ENCODE measurements at regions not wholly inside any gene's neighbourhood (a gene's known extent, or its start where the extent isn't known, plus 50 kb on each side); places are given as distances from the start of the nearest gene placed in this dataset.

DNA sequence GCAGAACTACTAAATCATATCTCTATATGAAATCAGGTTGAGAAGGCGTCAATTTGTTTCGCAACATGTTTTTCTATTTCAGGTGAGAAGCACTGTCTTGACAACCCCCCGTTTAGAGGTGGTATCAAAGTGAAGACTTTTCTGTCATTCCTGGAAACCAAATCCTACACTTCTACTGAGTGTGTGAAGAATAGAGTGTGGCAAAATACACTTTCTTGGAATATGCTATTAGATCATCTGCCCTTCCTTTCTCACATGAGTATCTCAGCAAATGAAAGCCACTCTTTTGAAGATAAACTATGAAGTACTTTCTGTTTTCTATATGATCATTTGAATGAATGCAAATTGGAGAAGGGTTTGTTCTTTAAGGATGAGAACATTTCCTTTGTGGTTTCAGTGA, 174.0 kb upstream of the FMR1 start:
- Mint-ChIP-seq H3K27me3 (no peaks in the 10 kb centered on the region), H3K27ac (peak overlapping the region; percentile 87), H3K36me3 (ENCODE audit: low read depth) (no peaks in the 10 kb centered on the region), H3K4me1 (peaks cover 38% of the 10 kb centered on the region), H3K4me3 (peak overlapping the region; percentile 9), H3K9me3 (no peaks in the 10 kb centered on the region)
- DNase-seq, result no peak
- ChIA-PET POLR2A (no interaction called here), CTCF (no interaction called here)

GRCh38 chrX:147738265-147738664, 173.5 kb upstream of the FMR1 start:
- DNase-seq, result peak; percentile 38
- Mint-ChIP-seq H3K9me3 (no peaks in the 10 kb centered on the region), H3K4me1 (peaks cover 38% of the 10 kb centered on the region), H3K36me3 (ENCODE audit: low read depth) (no peaks in the 10 kb centered on the region), H3K27me3 (no peaks in the 10 kb centered on the region), H3K27ac (peak overlapping the region; percentile 87), H3K4me3 (peak overlapping the region; percentile 9)
- CTCF ChIA-PET, result no interaction called here
- POLR2A ChIA-PET, result no interaction called here

- Mint-ChIP-seq H3K4me3 (no peak overlapping the region), H3K9me3 (no peaks in the 10 kb centered on the region), H3K4me1 (peaks cover 38% of the 10 kb centered on the region), H3K27ac (no peak overlapping the region), H3K36me3 (ENCODE audit: low read depth) (no peaks in the 10 kb centered on the region), H3K27me3 (no peaks in the 10 kb centered on the region)
- ChIA-PET POLR2A (no interaction called here), CTCF (no interaction called here)
- no peak for DNase-seq
Observed at GRCh38 chrX:147739196-147739595, 172.5 kb upstream of the FMR1 start.

DNA sequence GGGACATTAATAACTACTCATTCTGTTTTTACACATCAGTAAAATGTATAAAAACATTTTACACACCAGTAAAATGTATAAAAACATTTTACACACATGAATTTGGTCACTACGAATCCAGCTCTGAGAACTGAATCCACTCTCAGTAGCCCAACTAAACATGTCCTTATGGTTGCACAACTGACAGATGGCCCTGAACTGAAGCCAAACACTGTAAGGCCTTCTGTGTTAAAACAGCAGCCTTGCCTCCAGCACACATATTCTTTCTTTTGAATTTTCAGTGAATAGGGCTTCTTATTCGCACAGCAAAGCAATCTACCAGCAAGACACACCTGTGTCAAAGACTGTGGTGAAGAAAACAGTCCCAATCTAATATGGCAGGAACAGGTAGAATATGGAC, 169.9 kb upstream of the FMR1 start:
- POLR2A ChIA-PET, result no interaction called here
- no peaks in the 10 kb centered on the region for H3K9me3 Mint-ChIP-seq
- CTCF ChIA-PET, result no interaction called here

DNA sequence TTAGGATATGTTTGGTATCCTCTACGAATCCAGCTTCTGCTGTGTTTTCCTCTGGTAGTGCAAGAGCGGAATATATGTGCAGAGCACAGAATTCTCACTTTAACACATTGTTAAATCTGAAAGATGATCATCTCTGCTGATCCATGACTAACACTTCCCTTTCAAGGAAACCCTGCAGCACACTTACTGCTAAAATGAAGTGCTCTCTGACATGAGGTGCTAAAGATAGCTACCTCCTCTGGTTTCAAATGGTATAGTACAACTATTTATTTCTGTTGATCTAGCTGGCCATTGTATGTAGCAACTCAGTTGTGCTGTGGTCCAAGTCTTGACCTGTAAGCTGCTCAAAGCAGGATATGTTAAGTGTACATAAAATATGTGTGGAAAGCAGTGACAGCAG, 162.4 kb upstream of the FMR1 start:
- Mint-ChIP-seq H3K4me3 (no peak overlapping the region), H3K27ac (no peak overlapping the region), H3K27me3 (peaks cover 10% of the 10 kb centered on the region), H3K4me1 (peaks cover 7% of the 10 kb centered on the region), H3K36me3 (ENCODE audit: low read depth) (no peaks in the 10 kb centered on the region), H3K9me3 (no peaks in the 10 kb centered on the region)
- POLR2A ChIA-PET, result no interaction called here
- CTCF ChIA-PET, result no interaction called here
- no peak for DNase-seq

More for the DNA sequence above, 169.9 kb upstream of the FMR1 start:
- H3K27me3 Mint-ChIP-seq, result no peaks in the 10 kb centered on the region
- no peak for DNase-seq
- peaks cover 41% of the 10 kb centered on the region for H3K4me1 Mint-ChIP-seq
- H3K4me3 Mint-ChIP-seq, result no peak overlapping the region
- no peak overlapping the region for H3K27ac Mint-ChIP-seq
- no peaks in the 10 kb centered on the region for H3K36me3 Mint-ChIP-seq (ENCODE audit: low read depth)

DNA sequence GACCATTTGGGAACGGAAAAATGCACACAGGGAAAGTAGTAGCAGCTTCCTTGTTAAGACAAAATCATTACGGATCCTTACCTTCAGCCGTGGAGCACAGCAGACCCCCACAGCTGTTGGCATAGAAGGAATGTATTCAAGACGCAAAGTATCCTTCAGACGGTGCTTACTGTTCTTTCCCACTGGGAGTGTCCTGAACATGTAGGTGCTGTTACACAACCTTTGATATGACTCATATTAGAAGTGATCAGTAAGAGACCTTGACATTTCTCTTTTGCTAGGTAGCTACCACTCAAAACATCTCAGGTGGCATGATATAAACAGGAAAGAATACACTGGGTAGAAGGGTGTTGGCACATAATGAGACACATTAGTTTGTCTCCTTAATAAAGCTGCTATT, 154.0 kb upstream of the FMR1 start:
- peaks cover 10% of the 10 kb centered on the region for H3K27me3 Mint-ChIP-seq
- H3K4me1 Mint-ChIP-seq, result peaks cover 21% of the 10 kb centered on the region
- CTCF ChIA-PET, result interaction anchor here (0.6 kb wide), 1 partner anchor 195 kb away, joined by 3 read pairs; no protein-coding TSS in a partner anchor
- POLR2A ChIA-PET, result no interaction called here
- no peak overlapping the region for H3K4me3 Mint-ChIP-seq
- no peak overlapping the region for H3K27ac Mint-ChIP-seq
- H3K9me3 Mint-ChIP-seq, result peaks cover 2% of the 10 kb centered on the region
- no peaks in the 10 kb centered on the region for H3K36me3 Mint-ChIP-seq (ENCODE audit: low read depth)
- no peak for DNase-seq

DNA sequence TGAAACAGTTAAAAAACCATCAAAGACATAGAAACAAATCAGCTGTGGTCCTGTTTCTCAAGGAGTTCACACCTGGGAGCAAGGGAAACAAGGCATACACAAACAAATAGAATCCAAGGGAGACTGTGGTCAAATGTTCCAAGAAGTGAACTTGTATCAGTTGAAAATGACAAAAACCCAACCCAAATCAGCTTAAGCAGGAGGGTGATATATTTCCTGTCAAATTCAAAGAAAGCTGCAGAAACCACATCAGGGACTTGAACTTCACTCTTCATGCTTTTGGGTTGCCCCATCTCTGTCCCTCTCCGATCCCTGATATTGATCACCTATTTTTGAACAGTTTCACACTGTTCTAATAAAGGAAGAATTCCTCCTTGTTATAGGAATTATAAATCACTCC, 148.6 kb upstream of the FMR1 start:
- ChIA-PET CTCF (interaction anchor here (1.1 kb wide), 1 partner anchor 15 kb away, joined by 3 read pairs; no protein-coding TSS in a partner anchor), POLR2A (no interaction called here)
- peaks cover 2% of the 10 kb centered on the region for H3K9me3 Mint-ChIP-seq
- H3K4me3 Mint-ChIP-seq, result no peak overlapping the region
- peaks cover 29% of the 10 kb centered on the region for H3K4me1 Mint-ChIP-seq
- H3K27me3 Mint-ChIP-seq, result peaks cover 9% of the 10 kb centered on the region
- no peaks in the 10 kb centered on the region for H3K36me3 Mint-ChIP-seq (ENCODE audit: low read depth)
- H3K27ac Mint-ChIP-seq, result peak overlapping the region; percentile 64
- DNase-seq, result peak; percentile 6

GRCh38 chrX:147764868-147765267, 146.9 kb upstream of the FMR1 start:
- ChIA-PET CTCF (no interaction called here), POLR2A (no interaction called here)
- Mint-ChIP-seq H3K27ac (no peak overlapping the region), H3K4me3 (no peak overlapping the region), H3K36me3 (ENCODE audit: low read depth) (no peaks in the 10 kb centered on the region), H3K27me3 (peaks cover 14% of the 10 kb centered on the region), H3K4me1 (peaks cover 25% of the 10 kb centered on the region), H3K9me3 (peaks cover 2% of the 10 kb centered on the region)
- no peak for DNase-seq

DNA sequence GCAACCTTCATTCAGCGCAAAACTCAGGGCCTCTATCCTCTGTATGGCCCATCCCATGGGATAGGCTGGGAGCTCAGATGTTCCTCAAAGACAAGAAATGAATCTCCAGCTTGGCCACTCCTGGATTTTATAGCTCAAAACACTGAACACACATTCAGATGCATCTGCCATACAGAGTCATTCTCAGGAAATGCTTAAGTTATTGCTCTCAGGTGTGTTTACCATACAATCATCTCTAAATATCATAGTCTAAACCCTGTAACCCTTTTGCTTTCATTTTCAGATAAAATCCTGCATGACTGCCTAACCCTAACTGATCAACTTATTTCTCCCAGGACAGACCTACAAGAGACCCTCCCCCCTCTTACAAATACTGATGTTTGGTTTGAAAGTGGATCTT, 140.9 kb upstream of the FMR1 start:
- CTCF ChIA-PET, result no interaction called here
- H3K9me3 Mint-ChIP-seq, result no peaks in the 10 kb centered on the region
- peaks cover 13% of the 10 kb centered on the region for H3K27me3 Mint-ChIP-seq
- no peak for DNase-seq
- H3K4me3 Mint-ChIP-seq, result no peak overlapping the region
- H3K36me3 Mint-ChIP-seq (ENCODE audit: low read depth), result no peaks in the 10 kb centered on the region
- peaks cover 9% of the 10 kb centered on the region for H3K4me1 Mint-ChIP-seq
- no peak overlapping the region for H3K27ac Mint-ChIP-seq
- POLR2A ChIA-PET, result no interaction called here

DNA sequence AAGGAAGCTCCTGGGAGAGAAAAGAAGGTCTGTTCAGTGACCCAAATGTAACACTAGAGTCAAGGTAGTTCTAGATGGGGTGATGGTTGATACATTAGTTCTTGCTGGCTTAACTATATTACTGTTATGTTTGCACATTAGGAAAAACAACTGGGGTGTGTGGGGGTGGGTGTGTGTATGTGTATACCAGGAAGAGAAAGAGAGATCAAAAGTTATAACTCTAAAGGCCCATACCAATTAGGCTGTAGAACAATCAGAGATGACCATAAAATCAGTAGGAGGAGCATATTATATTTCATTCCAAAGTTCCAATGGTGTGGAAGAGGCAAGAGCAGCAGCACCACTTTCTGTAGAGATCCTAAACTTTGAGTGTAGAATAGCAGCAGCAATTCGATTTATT, 134.7 kb upstream of the FMR1 start:
- Mint-ChIP-seq H3K9me3 (peaks cover 5% of the 10 kb centered on the region), H3K36me3 (ENCODE audit: low read depth) (no peaks in the 10 kb centered on the region), H3K4me1 (peaks cover 25% of the 10 kb centered on the region), H3K4me3 (no peak overlapping the region), H3K27me3 (peaks cover 3% of the 10 kb centered on the region), H3K27ac (no peak overlapping the region)
- DNase-seq, result no peak
- ChIA-PET POLR2A (no interaction called here), CTCF (no interaction called here)

DNA sequence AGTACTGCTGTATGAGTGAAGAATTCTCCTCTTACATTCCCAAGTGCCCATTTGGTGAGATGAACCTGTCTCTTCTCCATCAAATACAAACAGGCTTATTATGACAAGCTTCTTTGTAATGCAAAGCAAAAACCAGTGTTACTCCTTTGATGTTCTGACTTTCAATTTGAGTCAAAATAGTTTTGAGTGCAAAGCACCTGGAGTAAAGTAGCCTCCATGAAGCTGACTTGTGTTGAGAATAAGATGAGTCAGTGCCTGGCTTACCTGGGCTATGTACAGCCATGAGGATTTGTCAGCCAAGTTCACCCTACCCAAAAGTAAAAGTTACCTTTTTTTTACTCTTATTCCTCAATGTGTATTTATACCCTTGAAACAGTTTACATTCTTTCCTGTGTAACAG, 132.5 kb upstream of the FMR1 start:
- Mint-ChIP-seq H3K27ac (no peak overlapping the region), H3K9me3 (peaks cover 5% of the 10 kb centered on the region), H3K4me3 (no peak overlapping the region), H3K4me1 (peaks cover 29% of the 10 kb centered on the region), H3K27me3 (peaks cover 3% of the 10 kb centered on the region), H3K36me3 (ENCODE audit: low read depth) (no peaks in the 10 kb centered on the region)
- ChIA-PET CTCF (no interaction called here), POLR2A (no interaction called here)
- peak; percentile 6 for DNase-seq

DNA sequence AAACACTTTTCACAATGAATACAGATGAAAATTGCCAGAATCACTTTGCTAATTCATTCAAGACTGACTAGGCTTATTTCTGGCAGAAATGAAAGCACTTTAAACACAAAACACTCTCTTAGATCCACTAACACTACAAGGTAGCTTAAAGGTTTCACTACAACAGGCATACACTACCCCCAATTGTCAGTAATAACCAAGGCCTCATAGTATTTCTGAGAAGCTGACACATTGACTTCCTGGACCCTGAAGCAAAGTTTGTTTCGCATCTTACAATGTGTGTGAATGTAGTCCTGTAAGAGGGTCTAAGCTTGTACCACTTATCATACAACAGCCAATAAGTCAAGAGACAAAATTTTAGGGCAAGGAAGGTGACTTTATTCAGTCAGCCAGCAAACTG, 129.9 kb upstream of the FMR1 start:
- Mint-ChIP-seq H3K4me1 (peaks cover 29% of the 10 kb centered on the region), H3K36me3 (ENCODE audit: low read depth) (no peaks in the 10 kb centered on the region), H3K27ac (no peak overlapping the region), H3K27me3 (no peaks in the 10 kb centered on the region), H3K4me3 (no peak overlapping the region), H3K9me3 (peaks cover 5% of the 10 kb centered on the region)
- CTCF ChIA-PET, result no interaction called here
- POLR2A ChIA-PET, result no interaction called here
- no peak for DNase-seq

DNA sequence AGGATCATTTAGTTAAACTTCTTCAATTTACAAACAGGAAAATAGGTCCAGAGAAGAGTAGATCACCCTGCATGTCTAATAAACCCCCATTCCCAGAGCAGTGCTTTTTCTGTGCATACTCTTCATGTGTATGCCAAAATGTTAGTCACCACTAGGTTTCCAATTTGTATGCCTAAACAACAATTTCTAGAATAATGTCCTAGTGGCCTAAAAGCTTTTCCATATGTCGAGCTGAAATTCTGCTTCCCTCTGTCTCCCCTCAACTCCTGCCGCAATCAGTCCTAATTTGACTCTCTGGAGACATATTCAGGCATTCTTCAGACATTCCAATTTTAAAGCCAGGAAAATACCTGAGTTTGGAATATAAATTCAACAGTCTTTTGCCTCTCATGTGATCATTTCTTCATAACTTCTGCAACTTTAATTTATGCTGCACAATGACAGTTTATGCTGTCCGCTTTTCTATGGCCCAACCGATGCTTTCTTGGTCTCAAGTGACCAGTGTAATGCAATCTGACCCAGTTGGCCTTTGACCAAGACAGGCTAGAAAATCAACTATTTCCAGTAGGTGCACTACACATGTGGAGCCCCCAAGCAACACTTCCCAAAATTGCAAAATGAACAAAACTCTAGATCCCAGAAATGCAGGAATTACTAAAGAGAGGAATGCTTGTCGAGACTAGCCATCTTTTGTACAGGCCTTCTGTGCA, 122.9 kb upstream of the FMR1 start:
- Mint-ChIP-seq H3K4me3 (no peak overlapping the region), H3K9me3 (no peaks in the 10 kb centered on the region), H3K27ac (no peak overlapping the region), H3K4me1 (no peaks in the 10 kb centered on the region), H3K36me3 (ENCODE audit: low read depth) (no peaks in the 10 kb centered on the region), H3K27me3 (no peaks in the 10 kb centered on the region)
- DNase-seq, result no peak
- POLR2A ChIA-PET, result no interaction called here
- CTCF ChIA-PET, result no interaction called here

GRCh38 chrX:147800663-147801062, 111.1 kb upstream of the FMR1 start:
- peaks cover 7% of the 10 kb centered on the region for H3K4me1 Mint-ChIP-seq
- CTCF ChIA-PET, result no interaction called here
- H3K4me3 Mint-ChIP-seq, result no peak overlapping the region
- H3K9me3 Mint-ChIP-seq, result no peaks in the 10 kb centered on the region
- H3K27me3 Mint-ChIP-seq, result no peaks in the 10 kb centered on the region
- POLR2A ChIA-PET, result no interaction called here
- no peak for DNase-seq
- no peaks in the 10 kb centered on the region for H3K36me3 Mint-ChIP-seq (ENCODE audit: low read depth)
- H3K27ac Mint-ChIP-seq, result no peak overlapping the region
